ENCODE measurements at regions not wholly inside any gene's neighbourhood (a gene's known extent, or its start where the extent isn't known, plus 50 kb on each side); places are given as distances from the start of the nearest gene placed in this dataset.

DNA sequence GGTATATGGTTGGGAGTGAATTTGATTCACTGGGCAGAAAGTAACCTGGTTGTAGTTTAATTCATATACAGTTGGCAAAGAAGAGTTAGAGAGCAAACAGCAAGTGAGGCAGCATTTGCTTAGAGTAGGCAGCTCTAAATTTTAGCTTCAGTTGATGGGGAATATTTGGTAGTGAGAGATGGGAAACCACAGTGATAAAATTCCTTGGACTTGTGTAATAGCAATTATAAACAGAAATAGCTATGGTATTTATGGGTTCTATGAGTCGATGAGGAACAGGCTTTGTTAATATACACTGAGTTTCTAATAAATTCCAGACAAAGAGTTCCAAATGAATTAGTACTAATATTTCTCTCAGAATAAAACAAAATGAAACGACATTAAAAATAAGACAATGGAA is 894.0 kb downstream of the ROBO2 start:
- no peak for TF ChIP-seq CTCF (IDR thresholded peaks at IDR 0.05)
- Histone ChIP-seq H3K4me1 (no peaks in the 10 kb centered on the region), H3K4me3 (no peak overlapping the region), H3K36me3 (no peaks in the 10 kb centered on the region), H3K9me3 (no peaks in the 10 kb centered on the region), H3K27me3 (no peaks in the 10 kb centered on the region), H3K27ac (no peak overlapping the region)
- ATAC-seq = no peak
- WGBS, 2 donors = 83 to 85% methylated on average over 2 of the region's 2 CpGs
- no peak for DNase-seq
- intact Hi-C loops (cut with DNase I) = no loop called here

DNA sequence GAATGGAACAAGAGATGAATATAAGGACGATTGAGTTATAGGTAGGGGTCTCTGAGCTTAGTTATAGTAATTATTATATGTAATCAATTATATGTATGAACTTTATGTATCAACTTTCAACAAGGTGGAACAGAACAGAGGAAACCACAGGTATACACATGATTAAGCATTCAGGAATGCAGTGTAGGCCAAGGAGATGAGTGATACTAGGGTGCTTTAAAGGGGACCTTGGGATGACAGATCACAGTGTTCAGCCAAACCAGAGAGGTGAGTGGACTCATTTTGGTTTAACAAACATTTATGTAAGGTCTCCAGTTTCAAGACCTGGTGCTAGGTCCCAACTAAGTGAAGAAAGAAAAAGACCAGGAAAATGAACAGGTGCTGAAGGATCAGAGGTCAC is 895.5 kb downstream of the ROBO2 start:
- H3K27me3 ChIP-seq = no peaks in the 10 kb centered on the region
- H3K27ac ChIP-seq = no peak overlapping the region
- H3K4me3 ChIP-seq = no peak overlapping the region
- ATAC-seq = no peak
- H3K4me1 ChIP-seq = no peaks in the 10 kb centered on the region
- no peaks in the 10 kb centered on the region for H3K9me3 ChIP-seq
- DNase-seq = no peak
- no peak for TF ChIP-seq CTCF (IDR thresholded peaks at IDR 0.05)
- H3K36me3 ChIP-seq = no peaks in the 10 kb centered on the region
- WGBS, 2 donors = 88 to 92% methylated on average over 1 of the region's 1 CpG
- intact Hi-C loops (cut with DNase I) = no loop called here

- TF ChIP-seq CTCF (IDR thresholded peaks at IDR 0.05) = no peak
- Histone ChIP-seq H3K27ac (no peak overlapping the region), H3K9me3 (no peaks in the 10 kb centered on the region), H3K36me3 (no peaks in the 10 kb centered on the region), H3K27me3 (no peaks in the 10 kb centered on the region), H3K4me3 (no peak overlapping the region), H3K4me1 (no peaks in the 10 kb centered on the region)
- ATAC-seq (no peak), DNase-seq (no peak)
- intact Hi-C loops (cut with DNase I) = no loop called here
- WGBS, 2 donors = 56 to 58% methylated on average over 1 of the region's 1 CpG
Observed at GRCh38 chr3:77939726-77940125, 899.8 kb downstream of the ROBO2 start.

- intact Hi-C loops (cut with DNase I) = no loop called here
- H3K27me3 ChIP-seq = no peaks in the 10 kb centered on the region
- H3K4me3 ChIP-seq = no peak overlapping the region
- H3K36me3 ChIP-seq = no peaks in the 10 kb centered on the region
- no peak for DNase-seq
- no peak overlapping the region for H3K27ac ChIP-seq
- no peaks in the 10 kb centered on the region for H3K4me1 ChIP-seq
- 89 to 96% methylated on average over 4 of the region's 4 CpGs for WGBS, 2 donors
- no peaks in the 10 kb centered on the region for H3K9me3 ChIP-seq
- no peak for TF ChIP-seq CTCF (IDR thresholded peaks at IDR 0.05)
- ATAC-seq = no peak
Observed at GRCh38 chr3:77943598-77943997, 903.7 kb downstream of the ROBO2 start.

- intact Hi-C loops (cut with DNase I) = no loop called here
- no peak for DNase-seq
- WGBS, 2 donors = 75 to 90% methylated on average over 3 of the region's 3 CpGs
- ATAC-seq = no peak
- H3K27ac ChIP-seq = no peak overlapping the region
- no peaks in the 10 kb centered on the region for H3K27me3 ChIP-seq
- no peaks in the 10 kb centered on the region for H3K4me1 ChIP-seq
- H3K36me3 ChIP-seq = no peaks in the 10 kb centered on the region
- no peak overlapping the region for H3K4me3 ChIP-seq
- H3K9me3 ChIP-seq = no peaks in the 10 kb centered on the region
- no peak for TF ChIP-seq CTCF (IDR thresholded peaks at IDR 0.05)
Observed at GRCh38 chr3:77945320-77945719, 905.4 kb downstream of the ROBO2 start.

Data from heart right ventricle (tissue), 16 donors.